ENCODE measurements at regions not wholly inside any gene's neighbourhood (a gene's known extent, or its start where the extent isn't known, plus 50 kb on each side); places are given as distances from the start of the nearest gene placed in this dataset.

- Histone ChIP-seq H3K4me3 (ENCODE audit: control insufficient read depth in 1 of 7, extremely low read depth in 1 of 7, insufficient read depth in 4 of 7, low read depth in 2 of 7, low read length in 6 of 7) (no peak overlapping the region), H3K4me1 (ENCODE audit: control extremely low read depth in 1 of 4, control insufficient read depth in 4 of 4, insufficient read depth in 4 of 4, low read length in 3 of 4) (no peaks in the 10 kb centered on the region), H3K36me3 (ENCODE audit: control insufficient read depth in 4 of 4, insufficient read depth in 4 of 4, low read length in 3 of 4) (no peaks in the 10 kb centered on the region), H3K27me3 (replicated peaks in 2 of 5; ENCODE audit: control insufficient read depth in 4 of 5, insufficient read depth in 5 of 5, low read length in 4 of 5) (peaks cover 0 to 10% (median 0%) of the 10 kb centered on the region in 5 experiments), H3K9me3 (ENCODE audit: control extremely low read depth in 1 of 5, control insufficient read depth in 4 of 5, insufficient read depth in 2 of 5, low read depth in 1 of 5, low read length in 4 of 5) (no peaks in the 10 kb centered on the region), H3K27ac (ENCODE audit: insufficient read depth in 1 of 2, low read depth in 1 of 2, low read length in 2 of 2, poor library complexity in 1 of 2, severe bottlenecking in 2 of 2) (no peak overlapping the region)
- 75% methylated on average over 1 of the region's 3 CpGs for WGBS (ENCODE audit: insufficient coverage)
- CTCF ChIA-PET: no interaction called here
- POLR2A ChIA-PET: no interaction called here
- DNase-seq: no peak
These were observed 149.3 kb downstream of the TTC32 start for GRCh38 chr2:19752500-19752899.

- CTCF ChIA-PET: no interaction called here
- Histone ChIP-seq H3K9me3 (ENCODE audit: control extremely low read depth in 1 of 5, control insufficient read depth in 4 of 5, insufficient read depth in 2 of 5, low read depth in 1 of 5, low read length in 4 of 5) (no peaks in the 10 kb centered on the region), H3K27me3 (replicated peaks in 2 of 5; ENCODE audit: control insufficient read depth in 4 of 5, insufficient read depth in 5 of 5, low read length in 4 of 5) (peaks cover 0 to 10% (median 0%) of the 10 kb centered on the region in 5 experiments), H3K4me3 (ENCODE audit: control insufficient read depth in 1 of 7, extremely low read depth in 1 of 7, insufficient read depth in 4 of 7, low read depth in 2 of 7, low read length in 6 of 7) (no peak overlapping the region), H3K4me1 (ENCODE audit: control extremely low read depth in 1 of 4, control insufficient read depth in 4 of 4, insufficient read depth in 4 of 4, low read length in 3 of 4) (no peaks in the 10 kb centered on the region), H3K27ac (ENCODE audit: insufficient read depth in 1 of 2, low read depth in 1 of 2, low read length in 2 of 2, poor library complexity in 1 of 2, severe bottlenecking in 2 of 2) (no peak overlapping the region), H3K36me3 (ENCODE audit: control insufficient read depth in 4 of 4, insufficient read depth in 4 of 4, low read length in 3 of 4) (no peaks in the 10 kb centered on the region)
- POLR2A ChIA-PET: no interaction called here
- WGBS (ENCODE audit: insufficient coverage): no CpG with 5 or more reads among the region's 3 CpGs
- DNase-seq: no peak
These were observed 150.2 kb downstream of the TTC32 start for GRCh38 chr2:19751631-19752030.

- ChIA-PET POLR2A (no interaction called here), CTCF (no interaction called here)
- Histone ChIP-seq H3K4me3 (ENCODE audit: control insufficient read depth in 1 of 7, extremely low read depth in 1 of 7, insufficient read depth in 4 of 7, low read depth in 2 of 7, low read length in 6 of 7) (no peak overlapping the region), H3K4me1 (ENCODE audit: control extremely low read depth in 1 of 4, control insufficient read depth in 4 of 4, insufficient read depth in 4 of 4, low read length in 3 of 4) (no peaks in the 10 kb centered on the region), H3K36me3 (ENCODE audit: control insufficient read depth in 4 of 4, insufficient read depth in 4 of 4, low read length in 3 of 4) (no peaks in the 10 kb centered on the region), H3K27me3 (replicated peaks in 2 of 5; ENCODE audit: control insufficient read depth in 4 of 5, insufficient read depth in 5 of 5, low read length in 4 of 5) (peaks cover 0 to 10% (median 0%) of the 10 kb centered on the region in 5 experiments), H3K9me3 (ENCODE audit: control extremely low read depth in 1 of 5, control insufficient read depth in 4 of 5, insufficient read depth in 2 of 5, low read depth in 1 of 5, low read length in 4 of 5) (no peaks in the 10 kb centered on the region), H3K27ac (ENCODE audit: insufficient read depth in 1 of 2, low read depth in 1 of 2, low read length in 2 of 2, poor library complexity in 1 of 2, severe bottlenecking in 2 of 2) (no peak overlapping the region)
- 91% methylated on average over 4 of the region's 4 CpGs for whole genome bisulfite sequencing (ENCODE audit: insufficient coverage)
- no peak for DNase-seq
These were observed 151.6 kb downstream of the TTC32 start for GRCh38 chr2:19750136-19750535.

GRCh38 chr2:19749507-19749836 lies 152.3 kb downstream of the TTC32 start:
- H3K27ac ChIP-seq (ENCODE audit: insufficient read depth in 1 of 2, low read depth in 1 of 2, low read length in 2 of 2, poor library complexity in 1 of 2, severe bottlenecking in 2 of 2): no peak overlapping the region
- no peak overlapping the region for H3K4me3 ChIP-seq (ENCODE audit: control insufficient read depth in 1 of 7, extremely low read depth in 1 of 7, insufficient read depth in 4 of 7, low read depth in 2 of 7, low read length in 6 of 7)
- no peaks in the 10 kb centered on the region for H3K9me3 ChIP-seq (ENCODE audit: control extremely low read depth in 1 of 5, control insufficient read depth in 4 of 5, insufficient read depth in 2 of 5, low read depth in 1 of 5, low read length in 4 of 5)
- CTCF ChIA-PET: no interaction called here
- DNase-seq: no peak
- peaks cover 0 to 10% (median 0%) of the 10 kb centered on the region in 5 experiments for H3K27me3 ChIP-seq (replicated peaks in 2 of 5; ENCODE audit: control insufficient read depth in 4 of 5, insufficient read depth in 5 of 5, low read length in 4 of 5)
- 98% methylated on average over 3 of the region's 3 CpGs for WGBS (ENCODE audit: insufficient coverage)
- H3K36me3 ChIP-seq (ENCODE audit: control insufficient read depth in 4 of 4, insufficient read depth in 4 of 4, low read length in 3 of 4): no peaks in the 10 kb centered on the region
- H3K4me1 ChIP-seq (ENCODE audit: control extremely low read depth in 1 of 4, control insufficient read depth in 4 of 4, insufficient read depth in 4 of 4, low read length in 3 of 4): no peaks in the 10 kb centered on the region
- POLR2A ChIA-PET: no interaction called here

GRCh38 chr2:19748711-19749506 lies 152.9 kb downstream of the TTC32 start:
- CTCF ChIA-PET: no interaction called here

GRCh38 chr2:19748073-19748375 lies 153.8 kb downstream of the TTC32 start:
- ChIA-PET CTCF (no interaction called here), POLR2A (no interaction called here)
- H3K9me3 ChIP-seq (ENCODE audit: control extremely low read depth in 1 of 5, control insufficient read depth in 4 of 5, insufficient read depth in 2 of 5, low read depth in 1 of 5, low read length in 4 of 5): no peaks in the 10 kb centered on the region
- H3K4me3 ChIP-seq (ENCODE audit: control insufficient read depth in 1 of 7, extremely low read depth in 1 of 7, insufficient read depth in 4 of 7, low read depth in 2 of 7, low read length in 6 of 7): no peak overlapping the region
- H3K36me3 ChIP-seq (ENCODE audit: control insufficient read depth in 4 of 4, insufficient read depth in 4 of 4, low read length in 3 of 4): no peaks in the 10 kb centered on the region
- WGBS (ENCODE audit: insufficient coverage): 86% methylated on average over 4 of the region's 6 CpGs
- no peaks in the 10 kb centered on the region for H3K4me1 ChIP-seq (ENCODE audit: control extremely low read depth in 1 of 4, control insufficient read depth in 4 of 4, insufficient read depth in 4 of 4, low read length in 3 of 4)
- H3K27ac ChIP-seq (ENCODE audit: insufficient read depth in 1 of 2, low read depth in 1 of 2, low read length in 2 of 2, poor library complexity in 1 of 2, severe bottlenecking in 2 of 2): no peak overlapping the region
- DNase-seq: no peak
- H3K27me3 ChIP-seq (replicated peaks in 2 of 5; ENCODE audit: control insufficient read depth in 4 of 5, insufficient read depth in 5 of 5, low read length in 4 of 5): peaks cover 0 to 8% (median 0%) of the 10 kb centered on the region in 5 experiments

More at GRCh38 chr2:19748711-19749506, 152.9 kb downstream of the TTC32 start:
- peaks cover 0 to 9% (median 0%) of the 10 kb centered on the region in 5 experiments for H3K27me3 ChIP-seq (replicated peaks in 2 of 5; ENCODE audit: control insufficient read depth in 4 of 5, insufficient read depth in 5 of 5, low read length in 4 of 5)
- no peaks in the 10 kb centered on the region for H3K36me3 ChIP-seq (ENCODE audit: control insufficient read depth in 4 of 4, insufficient read depth in 4 of 4, low read length in 3 of 4)
- no peaks in the 10 kb centered on the region for H3K4me1 ChIP-seq (ENCODE audit: control extremely low read depth in 1 of 4, control insufficient read depth in 4 of 4, insufficient read depth in 4 of 4, low read length in 3 of 4)
- POLR2A ChIA-PET: no interaction called here
- H3K4me3 ChIP-seq (ENCODE audit: control insufficient read depth in 1 of 7, extremely low read depth in 1 of 7, insufficient read depth in 4 of 7, low read depth in 2 of 7, low read length in 6 of 7): no peak overlapping the region
- no peak overlapping the region for H3K27ac ChIP-seq (ENCODE audit: insufficient read depth in 1 of 2, low read depth in 1 of 2, low read length in 2 of 2, poor library complexity in 1 of 2, severe bottlenecking in 2 of 2)
- no peak for DNase-seq
- WGBS (ENCODE audit: insufficient coverage): 87% methylated on average over 12 of the region's 16 CpGs
- no peaks in the 10 kb centered on the region for H3K9me3 ChIP-seq (ENCODE audit: control extremely low read depth in 1 of 5, control insufficient read depth in 4 of 5, insufficient read depth in 2 of 5, low read depth in 1 of 5, low read length in 4 of 5)

- H3K4me1 ChIP-seq (ENCODE audit: control extremely low read depth in 1 of 4, control insufficient read depth in 4 of 4, insufficient read depth in 4 of 4, low read length in 3 of 4): no peaks in the 10 kb centered on the region
- WGBS (ENCODE audit: insufficient coverage): 84% methylated on average over 9 of the region's 10 CpGs
These were observed 154.3 kb downstream of the TTC32 start for GRCh38 chr2:19747310-19748072.

More at GRCh38 chr2:19747310-19748072, 154.3 kb downstream of the TTC32 start:
- ChIA-PET CTCF (no interaction called here), POLR2A (no interaction called here)
- DNase-seq: no peak
- no peak overlapping the region for H3K4me3 ChIP-seq (ENCODE audit: control insufficient read depth in 1 of 7, extremely low read depth in 1 of 7, insufficient read depth in 4 of 7, low read depth in 2 of 7, low read length in 6 of 7)
- H3K27me3 ChIP-seq (replicated peaks in 2 of 5; ENCODE audit: control insufficient read depth in 4 of 5, insufficient read depth in 5 of 5, low read length in 4 of 5): peaks cover 0 to 7% (median 0%) of the 10 kb centered on the region in 5 experiments
- H3K9me3 ChIP-seq (ENCODE audit: control extremely low read depth in 1 of 5, control insufficient read depth in 4 of 5, insufficient read depth in 2 of 5, low read depth in 1 of 5, low read length in 4 of 5): no peaks in the 10 kb centered on the region
- no peak overlapping the region for H3K27ac ChIP-seq (ENCODE audit: insufficient read depth in 1 of 2, low read depth in 1 of 2, low read length in 2 of 2, poor library complexity in 1 of 2, severe bottlenecking in 2 of 2)
- H3K36me3 ChIP-seq (ENCODE audit: control insufficient read depth in 4 of 4, insufficient read depth in 4 of 4, low read length in 3 of 4): no peaks in the 10 kb centered on the region
